GM12865 (cell line): ENCODE measurements at regions not wholly inside any gene's neighbourhood (a gene's known extent, or its start where the extent isn't known, plus 50 kb on each side); places are given as distances from the start of the nearest gene placed in this dataset.
"Not testable (repeated sequence)": the region's sequence is repeated elsewhere in the genome, so short reads cannot be mapped to it uniquely, and the experiment has no call there.

Experiments
- DNase-seq: peaks from one replicate; pipeline ENCODE4 v3.0.0; 2010; ENCODE audit warnings: low read depth
- H3K4me3 ChIP-seq: 2 replicates; pipeline ENCODE4 v1.5.1; 2011; ENCODE audit warnings: mild to moderate bottlenecking, low read depth, low read length, control low read depth
- TF ChIP-seq, protein P1 (sequence below): IDR thresholded peaks from 2 replicates; pipeline ENCODE4 v1.5.1; 2011; ENCODE audit warnings: low read length, control low read depth, low read depth, inconsistent platforms; ENCODE audit not compliant: insufficient read depth; ENCODE audit errors: missing control alignments

- TF ChIP-seq, protein P1, sequence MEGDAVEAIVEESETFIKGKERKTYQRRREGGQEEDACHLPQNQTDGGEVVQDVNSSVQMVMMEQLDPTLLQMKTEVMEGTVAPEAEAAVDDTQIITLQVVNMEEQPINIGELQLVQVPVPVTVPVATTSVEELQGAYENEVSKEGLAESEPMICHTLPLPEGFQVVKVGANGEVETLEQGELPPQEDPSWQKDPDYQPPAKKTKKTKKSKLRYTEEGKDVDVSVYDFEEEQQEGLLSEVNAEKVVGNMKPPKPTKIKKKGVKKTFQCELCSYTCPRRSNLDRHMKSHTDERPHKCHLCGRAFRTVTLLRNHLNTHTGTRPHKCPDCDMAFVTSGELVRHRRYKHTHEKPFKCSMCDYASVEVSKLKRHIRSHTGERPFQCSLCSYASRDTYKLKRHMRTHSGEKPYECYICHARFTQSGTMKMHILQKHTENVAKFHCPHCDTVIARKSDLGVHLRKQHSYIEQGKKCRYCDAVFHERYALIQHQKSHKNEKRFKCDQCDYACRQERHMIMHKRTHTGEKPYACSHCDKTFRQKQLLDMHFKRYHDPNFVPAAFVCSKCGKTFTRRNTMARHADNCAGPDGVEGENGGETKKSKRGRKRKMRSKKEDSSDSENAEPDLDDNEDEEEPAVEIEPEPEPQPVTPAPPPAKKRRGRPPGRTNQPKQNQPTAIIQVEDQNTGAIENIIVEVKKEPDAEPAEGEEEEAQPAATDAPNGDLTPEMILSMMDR, result no peak
- H3K4me3 ChIP-seq, result no peak overlapping the region
- DNase-seq, result no peak
Observed at GRCh38 chr22:35183917-35184316, 73.4 kb upstream of the HMGXB4 start.

- no peak overlapping the region for H3K4me3 ChIP-seq
- TF ChIP-seq, protein P1, result no peak
- no peak for DNase-seq
Observed at GRCh38 chr22:35186492-35186891, 70.8 kb upstream of the HMGXB4 start.

GRCh38 chr22:35188930-35189329 lies 68.4 kb upstream of the HMGXB4 start:
- not testable (repeated sequence) for DNase-seq, H3K4me3 ChIP-seq

DNA sequence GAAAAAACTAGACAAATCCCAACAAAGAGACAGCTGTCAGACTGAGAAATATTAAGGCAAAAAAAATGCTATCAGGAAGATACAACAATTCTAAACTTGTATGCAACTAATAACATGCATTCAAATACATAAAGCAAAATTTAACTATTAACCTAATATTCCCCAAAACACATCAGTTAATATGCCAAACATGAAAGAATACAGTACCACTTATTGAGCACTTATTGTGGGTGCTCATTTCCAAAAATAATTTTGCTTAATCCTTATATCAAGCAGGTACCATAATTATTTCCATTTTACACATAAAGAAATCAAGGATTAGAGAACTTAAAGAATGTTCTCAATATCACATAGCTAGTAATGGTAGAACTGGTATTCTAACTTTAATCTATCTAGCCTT lies 67.7 kb upstream of the HMGXB4 start:
- TF ChIP-seq, protein P1, result no peak
- H3K4me3 ChIP-seq, result no peak overlapping the region
- DNase-seq, result no peak

- TF ChIP-seq, protein P1, result no peak
- no peak overlapping the region for H3K4me3 ChIP-seq
- DNase-seq, result no peak
Observed at GRCh38 chr22:35191412-35191811, 65.9 kb upstream of the HMGXB4 start.

GRCh38 chr22:35192129-35192918 lies 65.0 kb upstream of the HMGXB4 start:
- DNase-seq, result no peak
- H3K4me3 ChIP-seq, result no peak overlapping the region

GRCh38 chr22:35195226-35195625 lies 62.1 kb upstream of the HMGXB4 start:
- no peak for DNase-seq
- TF ChIP-seq, protein P1, result no peak
- H3K4me3 ChIP-seq, result no peak overlapping the region

More at GRCh38 chr22:35192129-35192918, 65.0 kb upstream of the HMGXB4 start:
- TF ChIP-seq, protein P1, result no peak
